ENCODE measurements at regions not wholly inside any gene's neighbourhood (a gene's known extent, or its start where the extent isn't known, plus 50 kb on each side); places are given as distances from the start of the nearest gene placed in this dataset.
"Not testable (repeated sequence)": the region's sequence is repeated elsewhere in the genome, so short reads cannot be mapped to it uniquely, and the experiment has no call there.

DNA sequence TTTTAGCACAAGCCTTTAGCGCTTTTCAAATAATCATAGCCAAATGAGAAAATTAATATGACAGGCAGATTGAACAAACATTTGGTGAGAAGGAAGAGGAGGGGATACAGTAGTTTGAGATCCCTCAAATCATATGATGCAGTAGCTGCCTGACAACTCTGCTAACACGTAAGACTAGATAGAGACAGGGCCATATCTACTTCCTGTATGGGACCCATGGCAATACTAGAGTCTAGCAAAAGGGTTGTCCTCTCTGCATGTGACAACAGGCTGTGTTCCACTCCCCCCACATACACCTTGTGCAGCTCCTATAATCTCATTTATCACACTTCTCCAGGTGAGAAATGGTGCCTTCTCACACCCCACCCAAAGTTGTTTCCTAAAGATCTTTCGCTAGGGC, 106.3 kb upstream of the NBPF26 start:
- H3K36me3 ChIP-seq (ENCODE audit: control insufficient read depth in 2 of 2, extremely low read depth in 1 of 2, insufficient read depth in 2 of 2, low read length in 2 of 2); H3K79me2 ChIP-seq (ENCODE audit: control insufficient read depth, insufficient read depth, low read length); dilution Hi-C loops (cut with MboI; ENCODE audit: extremely low pct_ligation_motif_present, low sequenced_read_pairs); H3K4me3 ChIP-seq (ENCODE audit: control insufficient read depth in 2 of 3, extremely low read depth in 1 of 3, insufficient read depth in 2 of 3, low read depth in 1 of 3, low read length in 3 of 3); FAIRE-seq; H3K9ac ChIP-seq (ENCODE audit: control insufficient read depth, extremely low read depth, insufficient read depth, low read length); H3K9me3 ChIP-seq (ENCODE audit: control insufficient read depth, low read depth, low read length); H3K27me3 ChIP-seq (ENCODE audit: control insufficient read depth, extremely low read depth, insufficient read depth, low read length); H2AFZ ChIP-seq (ENCODE audit: control insufficient read depth, low read length); H3K4me2 ChIP-seq (ENCODE audit: control insufficient read depth, extremely low read depth, insufficient read depth, low read depth, low read length); DNase-seq (ENCODE audit: low read depth, low spot score); H3K27ac ChIP-seq (ENCODE audit: control insufficient read depth, insufficient read depth, low read length); H4K20me1 ChIP-seq (ENCODE audit: control insufficient read depth, extremely low read depth, insufficient read depth, low read length); H3K4me1 ChIP-seq (ENCODE audit: control insufficient read depth, extremely low read depth, insufficient read depth, low read length); H3K9me1 ChIP-seq (ENCODE audit: control insufficient read depth, extremely low read depth, insufficient read depth, low read length): not testable (repeated sequence)

DNA sequence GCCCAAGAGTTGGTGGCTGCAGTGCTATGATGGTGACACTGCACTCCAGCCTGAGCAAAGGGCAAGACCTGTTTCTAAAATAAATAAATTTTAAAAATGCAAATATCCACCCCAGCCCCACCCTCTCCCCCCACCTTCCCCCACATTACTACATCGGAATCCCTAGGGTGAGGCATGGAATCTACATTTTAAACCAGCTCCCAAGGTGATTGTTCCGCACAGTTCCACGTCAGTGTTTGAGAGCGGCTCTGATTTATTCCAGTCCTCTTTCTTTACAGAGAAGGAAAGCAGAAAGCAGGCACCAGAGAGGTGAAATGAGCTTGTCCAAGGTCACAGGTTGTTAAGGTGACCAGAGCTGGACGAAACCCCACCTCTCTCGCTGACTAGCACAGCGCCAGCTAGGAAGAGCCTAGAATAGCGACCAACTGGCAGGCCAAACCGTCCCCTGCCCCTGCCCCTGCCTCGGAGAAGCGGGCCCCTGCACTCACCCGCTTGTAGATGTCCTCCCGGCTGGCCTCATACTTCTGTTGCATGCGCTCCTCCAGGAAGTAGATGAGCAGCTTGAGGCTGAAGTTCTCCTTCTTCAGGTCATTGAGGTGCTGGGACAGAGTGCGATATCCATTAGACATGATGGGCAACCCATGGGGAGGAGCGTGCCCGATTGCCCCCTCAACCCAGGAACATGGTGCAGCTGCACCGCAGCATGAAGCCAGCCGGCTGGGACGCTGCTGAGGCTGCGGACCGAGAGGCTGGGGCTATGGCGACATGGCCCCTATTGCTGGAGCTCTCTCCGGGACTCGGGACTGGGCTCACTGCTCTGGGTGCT, 103.7 kb upstream of the NBPF26 start:
- H3K4me1 ChIP-seq (ENCODE audit: control insufficient read depth, extremely low read depth, insufficient read depth, low read length); H3K4me3 ChIP-seq (ENCODE audit: control insufficient read depth in 2 of 3, extremely low read depth in 1 of 3, insufficient read depth in 2 of 3, low read depth in 1 of 3, low read length in 3 of 3); DNase-seq (ENCODE audit: low read depth, low spot score); H3K79me2 ChIP-seq (ENCODE audit: control insufficient read depth, insufficient read depth, low read length); H3K27ac ChIP-seq (ENCODE audit: control insufficient read depth, insufficient read depth, low read length); H3K4me2 ChIP-seq (ENCODE audit: control insufficient read depth, extremely low read depth, insufficient read depth, low read depth, low read length); H3K36me3 ChIP-seq (ENCODE audit: control insufficient read depth in 2 of 2, extremely low read depth in 1 of 2, insufficient read depth in 2 of 2, low read length in 2 of 2); H4K20me1 ChIP-seq (ENCODE audit: control insufficient read depth, extremely low read depth, insufficient read depth, low read length); H3K9me1 ChIP-seq (ENCODE audit: control insufficient read depth, extremely low read depth, insufficient read depth, low read length); dilution Hi-C loops (cut with MboI; ENCODE audit: extremely low pct_ligation_motif_present, low sequenced_read_pairs); H3K9ac ChIP-seq (ENCODE audit: control insufficient read depth, extremely low read depth, insufficient read depth, low read length); H3K9me3 ChIP-seq (ENCODE audit: control insufficient read depth, low read depth, low read length); FAIRE-seq; H2AFZ ChIP-seq (ENCODE audit: control insufficient read depth, low read length); H3K27me3 ChIP-seq (ENCODE audit: control insufficient read depth, extremely low read depth, insufficient read depth, low read length): not testable (repeated sequence)

DNA sequence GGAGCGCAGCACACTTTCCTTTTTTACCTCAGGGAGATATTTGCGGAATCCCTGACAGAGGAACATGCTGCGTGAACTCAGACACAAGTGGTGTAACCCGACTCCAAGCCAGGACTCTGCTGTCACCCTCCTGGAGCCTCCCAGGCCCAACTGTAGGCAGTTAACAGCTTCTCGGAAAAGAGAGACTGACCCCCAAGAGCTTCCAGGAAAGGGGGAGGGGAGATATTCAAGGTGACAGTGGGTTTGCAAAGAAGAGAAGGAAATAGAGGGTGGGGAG, 103.1 kb upstream of the NBPF26 start:
- H3K4me2 ChIP-seq (ENCODE audit: control insufficient read depth, extremely low read depth, insufficient read depth, low read depth, low read length); DNase-seq (ENCODE audit: low read depth, low spot score); H3K79me2 ChIP-seq (ENCODE audit: control insufficient read depth, insufficient read depth, low read length); FAIRE-seq; H3K4me3 ChIP-seq (ENCODE audit: control insufficient read depth in 2 of 3, extremely low read depth in 1 of 3, insufficient read depth in 2 of 3, low read depth in 1 of 3, low read length in 3 of 3); H3K36me3 ChIP-seq (ENCODE audit: control insufficient read depth in 2 of 2, extremely low read depth in 1 of 2, insufficient read depth in 2 of 2, low read length in 2 of 2); H3K27me3 ChIP-seq (ENCODE audit: control insufficient read depth, extremely low read depth, insufficient read depth, low read length); H4K20me1 ChIP-seq (ENCODE audit: control insufficient read depth, extremely low read depth, insufficient read depth, low read length); H3K27ac ChIP-seq (ENCODE audit: control insufficient read depth, insufficient read depth, low read length); dilution Hi-C loops (cut with MboI; ENCODE audit: extremely low pct_ligation_motif_present, low sequenced_read_pairs); H3K9ac ChIP-seq (ENCODE audit: control insufficient read depth, extremely low read depth, insufficient read depth, low read length); H2AFZ ChIP-seq (ENCODE audit: control insufficient read depth, low read length); H3K9me1 ChIP-seq (ENCODE audit: control insufficient read depth, extremely low read depth, insufficient read depth, low read length); H3K4me1 ChIP-seq (ENCODE audit: control insufficient read depth, extremely low read depth, insufficient read depth, low read length); H3K9me3 ChIP-seq (ENCODE audit: control insufficient read depth, low read depth, low read length): not testable (repeated sequence)

DNA sequence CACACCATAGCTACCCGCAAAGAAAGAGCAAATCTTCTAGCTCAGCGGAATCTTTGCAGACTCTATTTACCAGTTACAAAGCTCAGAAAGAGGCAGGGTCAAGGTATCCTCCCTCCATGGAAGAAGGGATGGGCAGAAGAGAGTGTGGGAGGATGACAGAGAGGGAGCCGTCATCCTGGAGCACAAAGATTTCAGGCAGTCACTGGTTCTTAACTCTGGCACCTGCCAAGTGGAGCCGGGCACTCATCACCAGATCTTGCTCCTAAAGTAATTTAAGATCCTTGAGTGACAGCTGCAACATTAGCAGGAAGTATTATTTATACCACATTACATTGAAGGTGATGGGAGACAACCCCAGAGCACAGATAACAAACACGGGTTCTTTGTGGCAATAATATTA, 102.5 kb upstream of the NBPF26 start:
- H3K4me1 ChIP-seq (ENCODE audit: control insufficient read depth, extremely low read depth, insufficient read depth, low read length); DNase-seq (ENCODE audit: low read depth, low spot score); FAIRE-seq; H3K4me2 ChIP-seq (ENCODE audit: control insufficient read depth, extremely low read depth, insufficient read depth, low read depth, low read length); H3K79me2 ChIP-seq (ENCODE audit: control insufficient read depth, insufficient read depth, low read length); H3K27me3 ChIP-seq (ENCODE audit: control insufficient read depth, extremely low read depth, insufficient read depth, low read length); H3K9me3 ChIP-seq (ENCODE audit: control insufficient read depth, low read depth, low read length); H3K27ac ChIP-seq (ENCODE audit: control insufficient read depth, insufficient read depth, low read length); H3K36me3 ChIP-seq (ENCODE audit: control insufficient read depth in 2 of 2, extremely low read depth in 1 of 2, insufficient read depth in 2 of 2, low read length in 2 of 2); dilution Hi-C loops (cut with MboI; ENCODE audit: extremely low pct_ligation_motif_present, low sequenced_read_pairs); H3K9me1 ChIP-seq (ENCODE audit: control insufficient read depth, extremely low read depth, insufficient read depth, low read length); H3K9ac ChIP-seq (ENCODE audit: control insufficient read depth, extremely low read depth, insufficient read depth, low read length); H4K20me1 ChIP-seq (ENCODE audit: control insufficient read depth, extremely low read depth, insufficient read depth, low read length); H2AFZ ChIP-seq (ENCODE audit: control insufficient read depth, low read length); H3K4me3 ChIP-seq (ENCODE audit: control insufficient read depth in 2 of 3, extremely low read depth in 1 of 3, insufficient read depth in 2 of 3, low read depth in 1 of 3, low read length in 3 of 3): not testable (repeated sequence)

DNA sequence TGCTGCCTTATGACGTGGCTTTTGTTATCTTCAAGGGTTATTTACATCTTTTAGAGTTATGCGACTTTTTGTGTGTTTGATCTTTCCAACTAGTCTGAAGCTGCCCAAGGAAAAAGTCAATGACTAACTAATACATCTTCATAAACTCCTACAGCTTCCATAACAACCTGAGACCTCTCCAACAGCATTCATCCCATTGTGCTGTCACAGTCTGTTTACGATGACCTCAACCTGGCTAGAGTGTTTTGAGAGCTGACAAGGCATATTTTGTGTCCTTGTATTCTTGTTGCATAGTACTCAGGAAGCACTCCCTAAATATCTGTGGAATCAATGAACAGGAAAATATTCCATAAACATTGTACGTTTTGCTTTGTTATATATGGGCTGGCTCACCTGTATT, 100.2 kb upstream of the NBPF26 start:
- H3K36me3 ChIP-seq (ENCODE audit: control insufficient read depth in 2 of 2, extremely low read depth in 1 of 2, insufficient read depth in 2 of 2, low read length in 2 of 2); H3K4me3 ChIP-seq (ENCODE audit: control insufficient read depth in 2 of 3, extremely low read depth in 1 of 3, insufficient read depth in 2 of 3, low read depth in 1 of 3, low read length in 3 of 3); H3K27ac ChIP-seq (ENCODE audit: control insufficient read depth, insufficient read depth, low read length); H3K9ac ChIP-seq (ENCODE audit: control insufficient read depth, extremely low read depth, insufficient read depth, low read length); H3K9me3 ChIP-seq (ENCODE audit: control insufficient read depth, low read depth, low read length); H3K4me2 ChIP-seq (ENCODE audit: control insufficient read depth, extremely low read depth, insufficient read depth, low read depth, low read length); dilution Hi-C loops (cut with MboI; ENCODE audit: extremely low pct_ligation_motif_present, low sequenced_read_pairs); H2AFZ ChIP-seq (ENCODE audit: control insufficient read depth, low read length); H3K4me1 ChIP-seq (ENCODE audit: control insufficient read depth, extremely low read depth, insufficient read depth, low read length); H3K27me3 ChIP-seq (ENCODE audit: control insufficient read depth, extremely low read depth, insufficient read depth, low read length); H3K9me1 ChIP-seq (ENCODE audit: control insufficient read depth, extremely low read depth, insufficient read depth, low read length); H3K79me2 ChIP-seq (ENCODE audit: control insufficient read depth, insufficient read depth, low read length); DNase-seq (ENCODE audit: low read depth, low spot score); FAIRE-seq; H4K20me1 ChIP-seq (ENCODE audit: control insufficient read depth, extremely low read depth, insufficient read depth, low read length): not testable (repeated sequence)
